Esophagus muscularis mucosa (tissue), 4 donors: ENCODE measurements at regions not wholly inside any gene's neighbourhood (a gene's known extent, or its start where the extent isn't known, plus 50 kb on each side); places are given as distances from the start of the nearest gene placed in this dataset.

Experiments
- EP300 ChIP-seq: sonication (generic); formaldehyde crosslinking; IDR thresholded peaks from one replicate; pipeline ENCODE4 v1.6.1; 2017; ENCODE audit warnings: antibody characterized with exemption
- POLR2A ChIP-seq: fragments of 450-650 bp; IDR thresholded peaks from one replicate; pipeline ENCODE4 v1.6.1; 2017; ENCODE audit warnings: antibody characterized with exemption, moderate library complexity, mild to moderate bottlenecking, low read depth
- POLR2AphosphoS5 ChIP-seq, 2 donors: sonication (generic); formaldehyde crosslinking; IDR thresholded peaks; one replicate each; pipeline ENCODE4 v1.6.1; 2017; ENCODE audit warnings: antibody characterized with exemption in 2 of 2
- TF ChIP-seq, protein P1 (sequence below), 3 experiments: fragments of 200-600 bp in 2 of 3; fragments of 450-650 bp in 1 of 3; sonication (generic) in 2 of 3; IDR thresholded peaks; one replicate each; pipeline ENCODE4 v1.5.1; 2017 to 2019; ENCODE audit warnings: antibody characterized with exemption in 3 of 3, mild to moderate bottlenecking in 2 of 3, moderate library complexity in 1 of 3

DNA sequence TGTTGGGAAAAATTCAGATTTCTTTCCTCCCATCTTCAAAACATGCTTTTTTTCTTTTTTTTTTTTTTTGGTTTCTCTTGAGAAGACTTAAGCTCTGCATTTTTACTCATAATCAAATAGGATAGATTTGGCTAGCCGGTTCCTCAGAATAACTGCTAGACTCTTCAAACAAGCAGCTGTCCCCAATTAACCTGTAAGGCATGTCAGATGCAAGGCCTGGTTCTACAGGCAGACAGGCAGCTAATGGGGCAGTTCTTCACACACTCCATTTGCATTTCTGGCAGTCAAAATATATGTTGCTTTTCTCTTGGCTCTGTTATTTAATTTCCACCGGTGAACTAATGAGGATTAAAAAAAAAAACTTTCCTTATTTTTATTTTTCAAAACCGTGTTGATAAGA is 228.0 kb upstream of the ATP2B1 start:
- TF ChIP-seq, protein P1, sequence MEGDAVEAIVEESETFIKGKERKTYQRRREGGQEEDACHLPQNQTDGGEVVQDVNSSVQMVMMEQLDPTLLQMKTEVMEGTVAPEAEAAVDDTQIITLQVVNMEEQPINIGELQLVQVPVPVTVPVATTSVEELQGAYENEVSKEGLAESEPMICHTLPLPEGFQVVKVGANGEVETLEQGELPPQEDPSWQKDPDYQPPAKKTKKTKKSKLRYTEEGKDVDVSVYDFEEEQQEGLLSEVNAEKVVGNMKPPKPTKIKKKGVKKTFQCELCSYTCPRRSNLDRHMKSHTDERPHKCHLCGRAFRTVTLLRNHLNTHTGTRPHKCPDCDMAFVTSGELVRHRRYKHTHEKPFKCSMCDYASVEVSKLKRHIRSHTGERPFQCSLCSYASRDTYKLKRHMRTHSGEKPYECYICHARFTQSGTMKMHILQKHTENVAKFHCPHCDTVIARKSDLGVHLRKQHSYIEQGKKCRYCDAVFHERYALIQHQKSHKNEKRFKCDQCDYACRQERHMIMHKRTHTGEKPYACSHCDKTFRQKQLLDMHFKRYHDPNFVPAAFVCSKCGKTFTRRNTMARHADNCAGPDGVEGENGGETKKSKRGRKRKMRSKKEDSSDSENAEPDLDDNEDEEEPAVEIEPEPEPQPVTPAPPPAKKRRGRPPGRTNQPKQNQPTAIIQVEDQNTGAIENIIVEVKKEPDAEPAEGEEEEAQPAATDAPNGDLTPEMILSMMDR (IDR thresholded peaks at IDR 0.05), result no peak
- no peak for TF ChIP-seq POLR2A
- TF ChIP-seq POLR2AphosphoS5 (IDR thresholded peaks at IDR 0.05), result no peak
- no peak for TF ChIP-seq EP300
